Thymus (tissue), 11 donors: ENCODE measurements at regions not wholly inside any gene's neighbourhood (a gene's known extent, or its start where the extent isn't known, plus 50 kb on each side); places are given as distances from the start of the nearest gene placed in this dataset.

Source experiments
- DNase-seq, 9 donors: peaks; one replicate each; pipeline ENCODE4 v3.0.0-alpha.2; 2013; ENCODE audit warnings: low spot score in 9 of 9, low read depth in 6 of 9, missing footprints in 1 of 9
- H3K27ac ChIP-seq, 2 donors: one replicate each; pipeline ENCODE4 v1.5.1; 2013; ENCODE audit warnings: control low read depth in 1 of 2, low read depth in 1 of 2, low read length in 1 of 2, mild to moderate bottlenecking in 1 of 2, moderate library complexity in 1 of 2
- H3K27me3 ChIP-seq, 2 donors: one replicate each; pipeline ENCODE4 v1.5.1; 2013; ENCODE audit warnings: low read length in 1 of 2; ENCODE audit not compliant: control insufficient read depth in 2 of 2, insufficient read depth in 1 of 2
- H3K36me3 ChIP-seq, 2 donors: one replicate each; pipeline ENCODE4 v1.5.1; 2013; ENCODE audit warnings: low read length in 1 of 2, mild to moderate bottlenecking in 1 of 2, moderate library complexity in 1 of 2; ENCODE audit not compliant: control insufficient read depth in 2 of 2, insufficient read depth in 2 of 2
- H3K4me1 ChIP-seq, 2 donors: one replicate each; pipeline ENCODE4 v1.5.1; 2013; ENCODE audit warnings: low read length in 2 of 2; ENCODE audit not compliant: control insufficient read depth in 2 of 2, insufficient read depth in 2 of 2
- H3K4me3 ChIP-seq, 2 donors: one replicate each; pipeline ENCODE4 v1.5.1; 2013; ENCODE audit warnings: low read length in 2 of 2, control low read depth in 1 of 2, mild to moderate bottlenecking in 1 of 2
- H3K9me3 ChIP-seq, 2 donors: one replicate each; pipeline ENCODE4 v1.5.1; 2013; ENCODE audit warnings: low read length in 1 of 2, mild to moderate bottlenecking in 1 of 2; ENCODE audit not compliant: control insufficient read depth in 2 of 2, insufficient read depth in 1 of 2
- WGBS: extraction: QIAGEN DNeasy Blood & Tissue Kit; methylation state at CpG from one replicate; pipeline ENCODE4 v1.1.7; 2013; 5-methylcytosine and 5-hydroxymethylcytosine counted together
- donor health status: healthy.

DNA sequence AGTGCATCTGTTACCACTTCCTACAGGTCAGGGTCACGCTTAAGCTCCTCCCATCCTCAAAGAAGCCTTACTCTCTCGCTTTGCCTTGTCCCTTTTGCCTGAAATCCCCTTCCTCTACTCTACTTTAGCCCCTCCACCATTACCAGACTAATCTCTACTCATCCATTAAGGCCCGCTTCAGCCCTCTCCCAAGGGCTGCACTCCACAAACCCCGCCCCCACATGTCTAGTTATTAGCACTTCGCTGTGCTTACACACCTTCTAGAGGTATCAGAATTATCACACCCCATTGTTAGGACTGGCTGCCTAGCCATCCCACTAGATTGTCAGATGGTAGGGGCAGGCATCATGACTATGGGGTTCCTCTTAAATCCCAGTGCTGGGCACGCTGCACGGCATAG lies 565.7 kb upstream of the WWC1 start:
- Histone ChIP-seq H3K9me3 (no peaks in the 10 kb centered on the region), H3K27ac (no peak overlapping the region), H3K4me1 (peaks cover 0 to 2% of the 10 kb centered on the region in 2 donors), H3K27me3 (no peaks in the 10 kb centered on the region), H3K36me3 (no peaks in the 10 kb centered on the region), H3K4me3 (no peak overlapping the region)
- 95% methylated on average over 7 of the region's 7 CpGs for WGBS
- DNase-seq = no peak

DNA sequence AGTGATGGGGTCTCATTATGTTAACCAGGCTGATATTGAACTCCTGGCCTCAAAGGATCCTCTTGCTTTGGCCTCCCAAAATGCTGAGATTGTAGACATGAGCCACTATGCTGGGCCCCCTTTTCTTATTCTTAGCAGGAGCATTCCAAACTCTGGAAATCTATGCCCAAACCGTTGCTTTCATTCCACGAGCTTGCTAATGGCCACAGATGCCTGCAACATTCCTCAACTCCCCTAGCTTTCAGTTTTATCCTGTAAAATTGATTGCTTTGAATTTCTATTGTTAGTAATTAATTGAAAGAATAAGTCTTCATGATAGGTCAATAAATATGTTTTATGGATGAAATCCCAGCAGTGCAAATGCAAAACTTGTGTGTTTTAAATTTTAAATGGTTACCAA lies 564.8 kb upstream of the WWC1 start:
- no peaks in the 10 kb centered on the region for H3K27me3 ChIP-seq
- DNase-seq = no peak
- no peak overlapping the region for H3K27ac ChIP-seq
- WGBS = 98% methylated on average over 2 of the region's 2 CpGs
- no peak overlapping the region for H3K4me3 ChIP-seq
- no peaks in the 10 kb centered on the region for H3K36me3 ChIP-seq
- no peaks in the 10 kb centered on the region for H3K9me3 ChIP-seq
- H3K4me1 ChIP-seq = peaks cover 0 to 2% of the 10 kb centered on the region in 2 donors

DNA sequence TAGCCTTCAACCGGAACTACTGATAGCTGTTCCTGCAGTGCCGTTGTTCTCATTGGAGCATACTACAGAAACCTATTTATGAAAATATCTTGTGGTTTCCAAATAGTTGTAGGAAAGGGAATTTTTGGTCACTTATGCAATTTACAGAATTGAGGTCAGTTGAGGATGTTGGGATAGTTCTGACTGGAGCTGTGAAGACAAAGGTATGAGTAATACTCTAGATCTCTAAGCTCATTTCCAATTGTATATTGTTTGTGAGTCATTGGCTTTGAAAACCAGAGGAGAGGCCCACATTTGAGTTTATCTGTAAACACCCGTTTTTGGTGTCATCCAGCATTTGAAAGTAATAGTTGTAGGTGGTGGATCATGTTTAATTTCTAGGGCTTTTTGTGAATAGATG lies 561.3 kb upstream of the WWC1 start:
- Histone ChIP-seq H3K4me1 (no peaks in the 10 kb centered on the region), H3K27me3 (no peaks in the 10 kb centered on the region), H3K4me3 (no peak overlapping the region), H3K27ac (no peak overlapping the region), H3K36me3 (no peaks in the 10 kb centered on the region), H3K9me3 (no peaks in the 10 kb centered on the region)
- 84% methylated on average over 3 of the region's 3 CpGs for WGBS
- DNase-seq = no peak

DNA sequence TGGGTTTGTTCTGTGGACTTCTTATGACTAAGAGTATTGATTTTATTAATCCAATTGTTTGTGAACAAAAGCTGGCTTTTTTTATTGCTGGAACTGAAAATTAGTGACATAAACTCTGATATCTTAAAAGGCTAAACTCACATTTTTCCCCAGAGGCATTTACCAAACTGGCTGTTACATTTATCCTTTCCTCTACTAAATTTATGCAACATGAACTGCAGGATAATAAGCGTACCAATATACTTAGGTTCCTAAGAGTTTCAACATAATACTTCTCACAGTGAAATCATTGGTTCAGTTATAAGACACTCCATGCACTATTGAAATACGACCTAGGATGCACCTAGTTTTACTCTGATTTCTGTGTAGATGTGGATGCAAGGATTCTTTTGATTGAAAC lies 560.8 kb upstream of the WWC1 start:
- 92% methylated on average over 2 of the region's 2 CpGs for WGBS
- no peaks in the 10 kb centered on the region for H3K36me3 ChIP-seq
- no peaks in the 10 kb centered on the region for H3K9me3 ChIP-seq
- no peaks in the 10 kb centered on the region for H3K27me3 ChIP-seq
- H3K4me1 ChIP-seq = no peaks in the 10 kb centered on the region
- no peak overlapping the region for H3K4me3 ChIP-seq
- no peak overlapping the region for H3K27ac ChIP-seq
- no peak for DNase-seq

DNA sequence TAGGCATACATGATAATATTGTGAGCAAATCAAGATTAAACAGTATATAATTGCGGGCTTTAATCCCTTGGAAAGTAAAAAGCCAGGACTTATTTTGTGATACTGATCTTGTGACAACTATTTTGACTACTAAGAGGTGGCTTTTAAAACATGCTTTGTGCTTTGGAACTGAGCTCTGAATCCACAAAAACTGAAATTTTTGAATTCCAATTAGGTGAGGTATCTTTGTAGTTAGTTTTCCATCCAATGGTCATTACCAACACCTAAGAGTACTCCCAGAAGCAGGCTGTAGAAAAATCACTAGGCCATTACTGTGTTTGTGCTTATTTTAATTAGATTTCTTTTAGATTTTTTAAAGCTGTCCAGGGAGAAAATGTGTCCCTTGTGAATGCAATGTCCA lies 559.5 kb upstream of the WWC1 start:
- Histone ChIP-seq H3K4me1 (no peaks in the 10 kb centered on the region), H3K9me3 (no peaks in the 10 kb centered on the region), H3K27ac (no peak overlapping the region), H3K4me3 (no peak overlapping the region), H3K27me3 (no peaks in the 10 kb centered on the region), H3K36me3 (no peaks in the 10 kb centered on the region)
- WGBS = 96% methylated on average over 1 of the region's 1 CpG
- DNase-seq = no peak

DNA sequence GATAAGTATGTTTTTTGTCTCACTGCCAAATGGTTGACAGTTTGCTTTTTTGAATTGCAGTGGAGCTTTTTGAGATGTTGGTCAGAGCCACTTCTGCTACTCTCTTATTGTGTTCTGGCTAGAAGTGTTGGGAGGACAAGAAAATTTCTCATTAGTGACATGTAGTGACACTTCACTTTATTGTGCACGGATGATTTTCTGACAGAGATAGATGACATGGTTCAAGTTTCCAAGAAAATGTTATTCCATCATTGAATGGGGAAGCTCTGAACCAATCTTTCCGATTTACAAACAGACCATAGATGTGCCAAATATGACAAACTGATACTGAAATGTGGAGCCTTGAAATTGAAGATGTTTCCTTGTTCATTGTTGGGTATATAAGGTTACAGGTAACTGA lies 558.9 kb upstream of the WWC1 start:
- H3K9me3 ChIP-seq = no peaks in the 10 kb centered on the region
- no peak overlapping the region for H3K27ac ChIP-seq
- no peak overlapping the region for H3K4me3 ChIP-seq
- H3K4me1 ChIP-seq = no peaks in the 10 kb centered on the region
- DNase-seq = peak in 1 of 9 donors; percentile 10
- H3K27me3 ChIP-seq = no peaks in the 10 kb centered on the region
- H3K36me3 ChIP-seq = no peaks in the 10 kb centered on the region
- WGBS = 89% methylated on average over 2 of the region's 2 CpGs

DNA sequence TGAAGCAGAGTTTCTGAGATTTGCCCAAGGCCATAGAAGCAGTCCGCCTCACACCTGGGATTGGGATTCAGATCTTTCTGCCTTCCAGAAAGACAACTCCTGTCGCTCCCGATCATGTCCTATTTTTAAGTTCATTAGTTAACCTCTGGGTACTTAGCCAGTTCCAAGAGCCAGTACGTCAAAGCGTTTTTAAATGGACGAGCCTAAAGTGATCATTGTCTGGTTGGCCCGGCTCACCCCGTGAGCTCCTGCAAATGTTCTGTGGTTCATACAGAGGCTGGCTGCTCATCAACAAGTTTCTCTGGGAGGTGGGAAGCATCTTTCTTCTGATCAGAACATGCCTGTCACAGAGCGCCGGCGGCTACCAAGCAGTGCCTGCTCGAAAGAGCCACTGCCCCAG lies 554.5 kb upstream of the WWC1 start:
- Histone ChIP-seq H3K4me3 (no peak overlapping the region), H3K27me3 (no peaks in the 10 kb centered on the region), H3K4me1 (no peaks in the 10 kb centered on the region), H3K36me3 (no peaks in the 10 kb centered on the region), H3K9me3 (no peaks in the 10 kb centered on the region), H3K27ac (no peak overlapping the region)
- 96% methylated on average over 12 of the region's 12 CpGs for WGBS
- no peak for DNase-seq

DNA sequence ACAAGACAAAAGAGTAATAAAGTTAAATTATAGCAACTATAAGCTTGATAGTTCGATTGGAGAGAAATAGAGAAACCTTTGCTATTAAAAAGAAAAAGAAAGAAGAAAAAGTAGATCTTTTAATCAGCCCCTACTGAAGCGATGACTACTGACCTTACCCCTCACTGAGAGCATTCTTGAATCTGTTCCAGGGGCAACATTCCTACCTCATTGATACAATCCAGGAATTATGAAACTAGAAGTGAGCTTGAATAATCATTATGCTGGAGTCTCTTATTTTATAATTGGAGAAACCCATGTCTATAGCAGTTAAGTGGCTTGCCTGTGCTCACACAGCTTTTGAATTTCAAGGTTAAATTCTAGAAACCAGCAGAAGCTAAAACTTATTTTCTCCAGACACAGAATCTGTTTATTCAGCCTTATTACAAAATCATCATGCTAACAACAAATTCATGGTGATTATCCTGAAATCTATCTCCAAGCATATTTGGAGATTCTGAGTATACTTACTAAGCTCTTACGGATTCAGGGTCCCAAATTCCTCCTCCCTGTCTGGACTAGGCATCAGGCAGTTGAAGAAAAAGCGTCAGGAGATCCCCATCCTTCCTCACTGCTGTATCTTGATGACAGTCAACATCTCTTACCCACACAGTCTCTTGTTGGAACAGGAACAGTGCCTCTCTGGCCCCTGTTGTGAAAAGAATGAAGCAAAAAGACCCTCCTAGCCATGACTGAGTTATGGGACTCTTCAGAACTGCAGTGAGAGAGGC lies 547.6 kb upstream of the WWC1 start:
- H3K36me3 ChIP-seq = no peaks in the 10 kb centered on the region
- 83% methylated on average over 4 of the region's 4 CpGs for WGBS
- no peaks in the 10 kb centered on the region for H3K4me1 ChIP-seq
- no peak overlapping the region for H3K4me3 ChIP-seq
- no peaks in the 10 kb centered on the region for H3K9me3 ChIP-seq
- no peak overlapping the region for H3K27ac ChIP-seq
- no peaks in the 10 kb centered on the region for H3K27me3 ChIP-seq
- no peak for DNase-seq

DNA sequence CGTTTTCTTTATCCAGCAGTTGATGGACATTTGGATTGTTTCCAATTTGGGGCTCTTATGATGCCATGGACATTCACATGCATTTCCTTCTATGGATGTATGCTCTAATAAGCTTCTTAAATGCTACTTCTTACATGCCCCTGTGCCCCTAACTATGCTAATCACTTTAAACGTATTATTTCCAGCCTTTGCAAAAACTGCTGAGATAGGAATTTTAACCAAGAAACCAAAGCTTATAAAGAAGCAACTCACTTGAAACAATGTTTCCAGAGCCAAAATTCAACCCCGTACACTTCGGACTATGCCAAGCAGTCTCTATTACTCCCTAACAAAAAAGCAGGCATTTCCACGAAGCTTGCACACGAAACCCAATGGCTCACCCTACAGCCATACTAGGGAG lies 545.6 kb upstream of the WWC1 start:
- 76% methylated on average over 6 of the region's 6 CpGs for WGBS
- no peaks in the 10 kb centered on the region for H3K36me3 ChIP-seq
- no peaks in the 10 kb centered on the region for H3K27me3 ChIP-seq
- no peaks in the 10 kb centered on the region for H3K9me3 ChIP-seq
- no peak for DNase-seq
- H3K4me1 ChIP-seq = no peaks in the 10 kb centered on the region
- no peak overlapping the region for H3K27ac ChIP-seq
- H3K4me3 ChIP-seq = no peak overlapping the region
